Liver (tissue), 8 donors: ENCODE measurements at regions not wholly inside any gene's neighbourhood (a gene's known extent, or its start where the extent isn't known, plus 50 kb on each side); places are given as distances from the start of the nearest gene placed in this dataset.

Experiments used
- DNase-seq: peaks from one replicate; pipeline ENCODE4 v3.0.0-alpha.2; 2017; ENCODE audit warnings: low spot score
- H3K27ac ChIP-seq, 2 donors: one replicate each; pipeline ENCODE4 v1.7.0; 2013; ENCODE audit warnings: inconsistent platforms in 2 of 2, low read length in 2 of 2, control low read depth in 1 of 2, low read depth in 1 of 2, mild to moderate bottlenecking in 1 of 2
- H3K27me3 ChIP-seq, 4 donors: one replicate each; pipeline versions ENCODE4 v1.6.1 to v1.7.0; 2013; ENCODE audit warnings: low read length in 3 of 4, inconsistent platforms in 1 of 4, mild to moderate bottlenecking in 1 of 4, moderate library complexity in 1 of 4; ENCODE audit not compliant: control insufficient read depth in 4 of 4, insufficient read depth in 4 of 4
- H3K36me3 ChIP-seq, 4 donors: one replicate each; pipeline versions ENCODE4 v1.6.1 to v1.7.0; 2013; ENCODE audit warnings: low read length in 3 of 4, mild to moderate bottlenecking in 3 of 4, low read depth in 1 of 4, moderate library complexity in 1 of 4; ENCODE audit not compliant: control insufficient read depth in 4 of 4, insufficient read depth in 3 of 4
- H3K4me1 ChIP-seq, 4 donors: one replicate each; pipeline versions ENCODE4 v1.6.1 to v1.7.0; 2013; ENCODE audit warnings: low read length in 3 of 4, mild to moderate bottlenecking in 3 of 4, moderate library complexity in 1 of 4; ENCODE audit not compliant: control insufficient read depth in 4 of 4, insufficient read depth in 4 of 4
- H3K4me3 ChIP-seq, 3 donors: one replicate each; pipeline versions ENCODE4 v1.6.1 to v1.7.0; 2013; ENCODE audit warnings: low read length in 3 of 3, control low read depth in 1 of 3, low read depth in 1 of 3, mild to moderate bottlenecking in 1 of 3
- H3K9ac ChIP-seq, 2 donors: one replicate each; pipeline ENCODE4 v1.7.0; 2013; ENCODE audit warnings: low read length in 2 of 2, mild to moderate bottlenecking in 2 of 2, moderate library complexity in 2 of 2, control low read depth in 1 of 2, low read depth in 1 of 2
- H3K9me3 ChIP-seq, 4 donors: one replicate each; pipeline versions ENCODE4 v1.6.1 to v1.7.0; 2013; ENCODE audit warnings: low read length in 3 of 4; ENCODE audit not compliant: control insufficient read depth in 4 of 4
- EGR1 ChIP-seq, 2 donors: IDR thresholded peaks; 2 replicates each; pipeline ENCODE4 v1.6.1; 2016 to 2018; ENCODE audit warnings: antibody characterized with exemption in 2 of 2, low read depth in 2 of 2
- FOXA1 ChIP-seq: IDR thresholded peaks from 2 replicates; pipeline ENCODE4 v1.6.1; 2016; ENCODE audit warnings: antibody characterized with exemption
- FOXA2 ChIP-seq: IDR thresholded peaks from 2 replicates; pipeline ENCODE4 v1.6.1; 2016; ENCODE audit warnings: antibody characterized with exemption
- GABPA ChIP-seq, 2 donors: IDR thresholded peaks in 1 of 2; conservative IDR thresholded peaks in 1 of 2; 2 replicates each; pipeline ENCODE4 v1.6.1; 2016; ENCODE audit warnings: antibody characterized with exemption in 2 of 2, mild to moderate bottlenecking in 1 of 2, moderate library complexity in 1 of 2
- HNF4A ChIP-seq, 2 donors: conservative IDR thresholded peaks; 2 replicates each; pipeline ENCODE4 v1.6.1; 2016; ENCODE audit warnings: antibody characterized with exemption in 2 of 2, mild to moderate bottlenecking in 2 of 2
- HNF4G ChIP-seq: IDR thresholded peaks from 2 replicates; pipeline ENCODE4 v1.6.1; 2016; ENCODE audit warnings: antibody characterized with exemption
- JUND ChIP-seq, 2 donors: IDR thresholded peaks; 2 replicates each; pipeline ENCODE4 v1.6.1; 2016; ENCODE audit warnings: antibody characterized with exemption in 2 of 2
- NR2F2 ChIP-seq: IDR thresholded peaks from 2 replicates; pipeline ENCODE4 v1.6.1; 2016; ENCODE audit warnings: antibody characterized with exemption
- RAD21 ChIP-seq, 2 donors: IDR thresholded peaks; 2 replicates each; pipeline ENCODE4 v1.6.1; 2016; ENCODE audit warnings: antibody characterized with exemption in 2 of 2, mild to moderate bottlenecking in 2 of 2
- RXRA ChIP-seq, 2 donors: IDR thresholded peaks; 2 replicates each; pipeline ENCODE4 v1.6.1; 2017 to 2018; ENCODE audit warnings: antibody characterized with exemption in 2 of 2, mild to moderate bottlenecking in 1 of 2
- SP1 ChIP-seq: IDR thresholded peaks from 2 replicates; pipeline ENCODE4 v1.6.1; 2018; ENCODE audit warnings: antibody characterized with exemption, mild to moderate bottlenecking
- TAF1 ChIP-seq: conservative IDR thresholded peaks from 2 replicates; pipeline ENCODE4 v1.6.1; 2016; ENCODE audit warnings: antibody characterized with exemption, mild to moderate bottlenecking
- YY1 ChIP-seq: IDR thresholded peaks from 2 replicates; pipeline ENCODE4 v1.6.1; 2016; ENCODE audit warnings: antibody characterized with exemption, mild to moderate bottlenecking
- WGBS: extraction: QIAGEN DNeasy Blood & Tissue Kit; methylation state at CpG from one replicate; pipeline ENCODE4 v1.1.7; 2013; 5-methylcytosine and 5-hydroxymethylcytosine counted together
- TF ChIP-seq, protein P1 (sequence below): fragments of 150-350 bp; IDR thresholded peaks from 2 replicates; pipeline ENCODE4 v1.5.1; 2017; ENCODE audit warnings: improper control_type of control experiment, low read depth, low read length; ENCODE audit not compliant: missing input control
- TF ChIP-seq, protein P2 (sequence below): IDR thresholded peaks from 2 replicates; pipeline ENCODE4 v1.6.1; 2016; ENCODE audit warnings: antibody characterized with exemption
- TF ChIP-seq, protein P3 (sequence below): IDR thresholded peaks from 2 replicates; pipeline ENCODE4 v1.6.1; 2016; ENCODE audit warnings: antibody characterized with exemption, mild to moderate bottlenecking
- TF ChIP-seq, protein P4 (sequence below): IDR thresholded peaks from 2 replicates; pipeline ENCODE4 v1.6.1; 2016; ENCODE audit warnings: antibody characterized with exemption
- TF ChIP-seq, protein P5 (sequence below): IDR thresholded peaks from 2 replicates; pipeline ENCODE4 v1.6.1; 2016; ENCODE audit warnings: antibody characterized with exemption
- donor health status: healthy.
- donor health status: healthy.
- donor health status: healthy.
- donor health status: healthy.
- donor health status: healthy.

DNA sequence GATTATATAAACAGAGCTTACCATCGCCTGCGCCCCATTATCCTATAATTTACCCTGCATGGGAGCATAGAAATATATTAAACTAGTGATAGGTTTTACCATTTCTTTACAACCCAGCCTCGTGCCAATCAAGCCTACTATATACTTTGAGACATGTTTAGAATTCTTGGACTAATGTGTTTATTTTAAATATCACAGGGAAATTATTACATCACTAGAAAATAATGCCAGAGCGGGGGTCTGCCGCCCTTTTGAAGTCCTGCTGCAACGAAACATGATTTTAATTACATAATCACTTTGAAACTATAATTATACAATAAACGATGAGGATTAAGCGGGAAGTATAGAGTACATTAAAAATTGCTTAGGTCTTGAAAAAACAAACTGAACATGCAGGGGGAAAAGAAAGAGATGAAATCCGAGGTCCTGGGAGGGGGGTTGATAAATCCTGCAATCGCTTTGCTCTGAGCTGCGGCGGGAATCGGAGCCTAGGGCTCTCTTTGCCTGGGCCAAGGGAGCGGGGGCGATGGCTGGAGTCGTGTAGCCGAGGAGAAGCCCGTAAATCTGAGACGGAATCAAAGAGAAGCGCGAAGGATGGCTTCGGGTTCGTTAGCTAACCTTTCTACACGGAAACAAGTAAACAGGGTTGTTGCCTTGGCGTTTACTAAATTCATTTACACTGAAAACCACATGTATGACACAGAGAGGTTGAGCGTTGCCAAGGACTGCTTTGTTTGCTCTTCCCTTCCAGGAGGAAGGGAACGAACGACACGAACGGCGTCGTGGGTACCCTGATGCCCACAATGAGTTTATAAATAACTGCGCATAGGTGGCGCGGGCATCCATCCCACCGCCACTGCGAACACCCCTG is 127.6 kb downstream of the TMEM174 start:
- Histone ChIP-seq H3K27ac (no peak overlapping the region), H3K27me3 (peaks cover 8 to 33% (median 22%) of the 10 kb centered on the region in 4 donors), H3K9ac (no peak overlapping the region), H3K9me3 (peaks cover 0 to 8% (median 0%) of the 10 kb centered on the region in 4 donors), H3K36me3 (no peaks in the 10 kb centered on the region), H3K4me3 (no peak overlapping the region), H3K4me1 (peaks cover 7 to 18% (median 11%) of the 10 kb centered on the region in 4 donors)
- TF ChIP-seq, protein P1, sequence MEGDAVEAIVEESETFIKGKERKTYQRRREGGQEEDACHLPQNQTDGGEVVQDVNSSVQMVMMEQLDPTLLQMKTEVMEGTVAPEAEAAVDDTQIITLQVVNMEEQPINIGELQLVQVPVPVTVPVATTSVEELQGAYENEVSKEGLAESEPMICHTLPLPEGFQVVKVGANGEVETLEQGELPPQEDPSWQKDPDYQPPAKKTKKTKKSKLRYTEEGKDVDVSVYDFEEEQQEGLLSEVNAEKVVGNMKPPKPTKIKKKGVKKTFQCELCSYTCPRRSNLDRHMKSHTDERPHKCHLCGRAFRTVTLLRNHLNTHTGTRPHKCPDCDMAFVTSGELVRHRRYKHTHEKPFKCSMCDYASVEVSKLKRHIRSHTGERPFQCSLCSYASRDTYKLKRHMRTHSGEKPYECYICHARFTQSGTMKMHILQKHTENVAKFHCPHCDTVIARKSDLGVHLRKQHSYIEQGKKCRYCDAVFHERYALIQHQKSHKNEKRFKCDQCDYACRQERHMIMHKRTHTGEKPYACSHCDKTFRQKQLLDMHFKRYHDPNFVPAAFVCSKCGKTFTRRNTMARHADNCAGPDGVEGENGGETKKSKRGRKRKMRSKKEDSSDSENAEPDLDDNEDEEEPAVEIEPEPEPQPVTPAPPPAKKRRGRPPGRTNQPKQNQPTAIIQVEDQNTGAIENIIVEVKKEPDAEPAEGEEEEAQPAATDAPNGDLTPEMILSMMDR: no peak
- TF ChIP-seq, protein P2, sequence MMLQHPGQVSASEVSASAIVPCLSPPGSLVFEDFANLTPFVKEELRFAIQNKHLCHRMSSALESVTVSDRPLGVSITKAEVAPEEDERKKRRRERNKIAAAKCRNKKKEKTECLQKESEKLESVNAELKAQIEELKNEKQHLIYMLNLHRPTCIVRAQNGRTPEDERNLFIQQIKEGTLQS: no peak
- TF ChIP-seq YY1 (no peak), TAF1 (no peak), JUND (IDR thresholded peaks at IDR 0.05) (no peak), EGR1 (IDR thresholded peaks at IDR 0.05; ENCODE audit: low read depth in 2 of 2) (no peak), GABPA (IDR thresholded peaks at IDR 0.05 in 1 of 2, conservative IDR thresholded peaks at IDR 0.05 in 1 of 2) (no peak), NR2F2 (no peak), FOXA1 (no peak), RXRA (IDR thresholded peaks at IDR 0.05) (no peak), HNF4G (no peak), SP1 (no peak), HNF4A (conservative IDR thresholded peaks at IDR 0.05) (no peak), FOXA2 (no peak), RAD21 (IDR thresholded peaks at IDR 0.05) (no peak)
- TF ChIP-seq, protein P3, sequence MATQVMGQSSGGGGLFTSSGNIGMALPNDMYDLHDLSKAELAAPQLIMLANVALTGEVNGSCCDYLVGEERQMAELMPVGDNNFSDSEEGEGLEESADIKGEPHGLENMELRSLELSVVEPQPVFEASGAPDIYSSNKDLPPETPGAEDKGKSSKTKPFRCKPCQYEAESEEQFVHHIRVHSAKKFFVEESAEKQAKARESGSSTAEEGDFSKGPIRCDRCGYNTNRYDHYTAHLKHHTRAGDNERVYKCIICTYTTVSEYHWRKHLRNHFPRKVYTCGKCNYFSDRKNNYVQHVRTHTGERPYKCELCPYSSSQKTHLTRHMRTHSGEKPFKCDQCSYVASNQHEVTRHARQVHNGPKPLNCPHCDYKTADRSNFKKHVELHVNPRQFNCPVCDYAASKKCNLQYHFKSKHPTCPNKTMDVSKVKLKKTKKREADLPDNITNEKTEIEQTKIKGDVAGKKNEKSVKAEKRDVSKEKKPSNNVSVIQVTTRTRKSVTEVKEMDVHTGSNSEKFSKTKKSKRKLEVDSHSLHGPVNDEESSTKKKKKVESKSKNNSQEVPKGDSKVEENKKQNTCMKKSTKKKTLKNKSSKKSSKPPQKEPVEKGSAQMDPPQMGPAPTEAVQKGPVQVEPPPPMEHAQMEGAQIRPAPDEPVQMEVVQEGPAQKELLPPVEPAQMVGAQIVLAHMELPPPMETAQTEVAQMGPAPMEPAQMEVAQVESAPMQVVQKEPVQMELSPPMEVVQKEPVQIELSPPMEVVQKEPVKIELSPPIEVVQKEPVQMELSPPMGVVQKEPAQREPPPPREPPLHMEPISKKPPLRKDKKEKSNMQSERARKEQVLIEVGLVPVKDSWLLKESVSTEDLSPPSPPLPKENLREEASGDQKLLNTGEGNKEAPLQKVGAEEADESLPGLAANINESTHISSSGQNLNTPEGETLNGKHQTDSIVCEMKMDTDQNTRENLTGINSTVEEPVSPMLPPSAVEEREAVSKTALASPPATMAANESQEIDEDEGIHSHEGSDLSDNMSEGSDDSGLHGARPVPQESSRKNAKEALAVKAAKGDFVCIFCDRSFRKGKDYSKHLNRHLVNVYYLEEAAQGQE: no peak
- TF ChIP-seq, protein P4, sequence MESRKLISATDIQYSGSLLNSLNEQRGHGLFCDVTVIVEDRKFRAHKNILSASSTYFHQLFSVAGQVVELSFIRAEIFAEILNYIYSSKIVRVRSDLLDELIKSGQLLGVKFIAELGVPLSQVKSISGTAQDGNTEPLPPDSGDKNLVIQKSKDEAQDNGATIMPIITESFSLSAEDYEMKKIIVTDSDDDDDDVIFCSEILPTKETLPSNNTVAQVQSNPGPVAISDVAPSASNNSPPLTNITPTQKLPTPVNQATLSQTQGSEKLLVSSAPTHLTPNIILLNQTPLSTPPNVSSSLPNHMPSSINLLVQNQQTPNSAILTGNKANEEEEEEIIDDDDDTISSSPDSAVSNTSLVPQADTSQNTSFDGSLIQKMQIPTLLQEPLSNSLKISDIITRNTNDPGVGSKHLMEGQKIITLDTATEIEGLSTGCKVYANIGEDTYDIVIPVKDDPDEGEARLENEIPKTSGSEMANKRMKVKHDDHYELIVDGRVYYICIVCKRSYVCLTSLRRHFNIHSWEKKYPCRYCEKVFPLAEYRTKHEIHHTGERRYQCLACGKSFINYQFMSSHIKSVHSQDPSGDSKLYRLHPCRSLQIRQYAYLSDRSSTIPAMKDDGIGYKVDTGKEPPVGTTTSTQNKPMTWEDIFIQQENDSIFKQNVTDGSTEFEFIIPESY: no peak
- TF ChIP-seq, protein P5, sequence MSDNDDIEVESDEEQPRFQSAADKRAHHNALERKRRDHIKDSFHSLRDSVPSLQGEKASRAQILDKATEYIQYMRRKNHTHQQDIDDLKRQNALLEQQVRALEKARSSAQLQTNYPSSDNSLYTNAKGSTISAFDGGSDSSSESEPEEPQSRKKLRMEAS: no peak
- 6% methylated on average over 37 of the region's 37 CpGs for WGBS
- no peak for DNase-seq
